Tibial nerve (tissue), 4 donors: ENCODE measurements at regions not wholly inside any gene's neighbourhood (a gene's known extent, or its start where the extent isn't known, plus 50 kb on each side); places are given as distances from the start of the nearest gene placed in this dataset.

Experiments used
- DNase-seq, 2 donors: peaks; one replicate each; pipeline ENCODE4 v3.0.0-alpha.2; 2019; ENCODE audit warnings: low spot score in 2 of 2
- H3K27ac ChIP-seq, 4 donors: fragments of 200-600 bp; sonication (generic) in 3 of 4; one replicate each; pipeline ENCODE4 v1.5.1; 2017 to 2019; ENCODE audit warnings: mild to moderate bottlenecking in 1 of 4
- H3K27me3 ChIP-seq, 2 donors: fragments of 200-600 bp; sonication (generic) in 1 of 2; one replicate each; pipeline versions ENCODE4 v1.5.1 to v1.6.0; 2017 to 2019
- H3K36me3 ChIP-seq, 3 donors: fragments of 200-600 bp; sonication (generic); one replicate each; pipeline ENCODE4 v1.5.1; 2018 to 2019
- H3K4me1 ChIP-seq, 4 donors: fragments of 200-600 bp; sonication (generic) in 3 of 4; one replicate each; pipeline ENCODE4 v1.5.1; 2017 to 2019
- H3K4me3 ChIP-seq, 4 donors: fragments of 200-600 bp; sonication (generic) in 3 of 4; one replicate each; pipeline ENCODE4 v1.5.1; 2017 to 2019; ENCODE audit warnings: mild to moderate bottlenecking in 1 of 4, moderate library complexity in 1 of 4
- H3K9me3 ChIP-seq, 4 donors: fragments of 200-600 bp; sonication (generic) in 3 of 4; one replicate each; pipeline ENCODE4 v1.5.1; 2017 to 2019
- CTCF ChIP-seq, 5 experiments: fragments of 200-600 bp in 3 of 5; fragments of 450-650 bp in 2 of 5; sonication (generic) in 3 of 5; IDR thresholded peaks; one replicate each; pipeline ENCODE4 v1.5.1; 2016 to 2019; ENCODE audit warnings: antibody characterized with exemption in 5 of 5, mild to moderate bottlenecking in 3 of 5, moderate library complexity in 2 of 5
- EP300 ChIP-seq, 2 donors: sonication (generic); formaldehyde crosslinking; IDR thresholded peaks; one replicate each; pipeline ENCODE4 v1.6.1; 2017; ENCODE audit warnings: antibody characterized with exemption in 2 of 2, mild to moderate bottlenecking in 1 of 2
- POLR2A ChIP-seq, 2 donors: fragments of 450-650 bp; IDR thresholded peaks; one replicate each; pipeline ENCODE4 v1.6.1; 2017; ENCODE audit warnings: antibody characterized with exemption in 2 of 2, mild to moderate bottlenecking in 2 of 2, moderate library complexity in 2 of 2
- WGBS, 2 donors: methylation state at CpG; one replicate each; pipeline ENCODE4 v1.1.5; 2018; 5-methylcytosine and 5-hydroxymethylcytosine counted together

- H3K27ac ChIP-seq, result no peak overlapping the region
- H3K4me3 ChIP-seq, result no peak overlapping the region
- WGBS, 2 donors, result 91 to 95% methylated on average over 5 of the region's 5 CpGs
- no peak for TF ChIP-seq EP300 (IDR thresholded peaks at IDR 0.05)
- TF ChIP-seq CTCF (IDR thresholded peaks at IDR 0.05), result no peak
- TF ChIP-seq POLR2A (IDR thresholded peaks at IDR 0.05), result no peak
- no peaks in the 10 kb centered on the region for H3K36me3 ChIP-seq
- DNase-seq, result no peak
- H3K27me3 ChIP-seq, result no peaks in the 10 kb centered on the region
- no peaks in the 10 kb centered on the region for H3K4me1 ChIP-seq
- no peaks in the 10 kb centered on the region for H3K9me3 ChIP-seq
Observed at GRCh38 chr14:83535444-83535843, 1994.5 kb upstream of the FLRT2 start.

- WGBS, 2 donors, result 89 to 92% methylated on average over 13 of the region's 13 CpGs
Observed at GRCh38 chr14:83541147-83541546, 1988.8 kb upstream of the FLRT2 start.

GRCh38 chr14:83548061-83548839 is 1981.7 kb upstream of the FLRT2 start:
- 46 to 57% methylated on average over 5 of the region's 5 CpGs for WGBS, 2 donors
- TF ChIP-seq CTCF (IDR thresholded peaks at IDR 0.05) (no peak), EP300 (IDR thresholded peaks at IDR 0.05) (no peak), POLR2A (IDR thresholded peaks at IDR 0.05) (no peak)
- Histone ChIP-seq H3K27ac (no peak overlapping the region), H3K27me3 (no peaks in the 10 kb centered on the region), H3K4me1 (no peaks in the 10 kb centered on the region), H3K36me3 (no peaks in the 10 kb centered on the region), H3K9me3 (no peaks in the 10 kb centered on the region), H3K4me3 (no peak overlapping the region)
- no peak for DNase-seq

More at GRCh38 chr14:83541147-83541546, 1988.8 kb upstream of the FLRT2 start:
- H3K4me3 ChIP-seq, result no peak overlapping the region
- no peaks in the 10 kb centered on the region for H3K9me3 ChIP-seq
- no peaks in the 10 kb centered on the region for H3K36me3 ChIP-seq
- TF ChIP-seq EP300 (IDR thresholded peaks at IDR 0.05) (no peak), CTCF (IDR thresholded peaks at IDR 0.05) (no peak), POLR2A (IDR thresholded peaks at IDR 0.05) (no peak)
- no peak for DNase-seq
- no peaks in the 10 kb centered on the region for H3K4me1 ChIP-seq
- H3K27me3 ChIP-seq, result no peaks in the 10 kb centered on the region
- H3K27ac ChIP-seq, result no peak overlapping the region

- H3K4me1 ChIP-seq, result no peaks in the 10 kb centered on the region
- H3K27me3 ChIP-seq, result no peaks in the 10 kb centered on the region
- no peak overlapping the region for H3K4me3 ChIP-seq
- no peak for TF ChIP-seq POLR2A (IDR thresholded peaks at IDR 0.05)
- no peak for TF ChIP-seq CTCF (IDR thresholded peaks at IDR 0.05)
- TF ChIP-seq EP300 (IDR thresholded peaks at IDR 0.05), result no peak
- DNase-seq, result no peak
- H3K27ac ChIP-seq, result no peak overlapping the region
- peaks cover 0 to 4% (median 0%) of the 10 kb centered on the region in 4 donors for H3K9me3 ChIP-seq
- no peaks in the 10 kb centered on the region for H3K36me3 ChIP-seq
- WGBS, 2 donors, result 68 to 79% methylated on average over 2 of the region's 2 CpGs
Observed at GRCh38 chr14:83556065-83556464, 1973.9 kb upstream of the FLRT2 start.

- H3K36me3 ChIP-seq, result no peaks in the 10 kb centered on the region
- WGBS, 2 donors, result 92% methylated on average over 9 of the region's 9 CpGs
- H3K9me3 ChIP-seq, result peaks cover 0 to 4% (median 0%) of the 10 kb centered on the region in 4 donors
- no peak overlapping the region for H3K27ac ChIP-seq
- DNase-seq, result no peak
- TF ChIP-seq EP300 (IDR thresholded peaks at IDR 0.05), result no peak
- no peak for TF ChIP-seq POLR2A (IDR thresholded peaks at IDR 0.05)
- TF ChIP-seq CTCF (IDR thresholded peaks at IDR 0.05), result no peak
- H3K4me3 ChIP-seq, result no peak overlapping the region
- H3K4me1 ChIP-seq, result no peaks in the 10 kb centered on the region
- H3K27me3 ChIP-seq, result no peaks in the 10 kb centered on the region
Observed at GRCh38 chr14:83556746-83557453, 1973.0 kb upstream of the FLRT2 start.
